Lower leg skin (tissue), 3 donors: ENCODE measurements at regions not wholly inside any gene's neighbourhood (a gene's known extent, or its start where the extent isn't known, plus 50 kb on each side); places are given as distances from the start of the nearest gene placed in this dataset.
"Not testable (repeated sequence)": the region's sequence is repeated elsewhere in the genome, so short reads cannot be mapped to it uniquely, and the experiment has no call there.

Experiments
- POLR2A ChIP-seq, 2 donors: fragments of 450-650 bp; IDR thresholded peaks; one replicate each; pipeline ENCODE4 v1.6.1; 2016 to 2017; ENCODE audit warnings: antibody characterized with exemption in 2 of 2, mild to moderate bottlenecking in 1 of 2, moderate library complexity in 1 of 2
- TF ChIP-seq, protein P1 (sequence below), 3 donors: fragments of 450-650 bp; IDR thresholded peaks; one replicate each; pipeline ENCODE4 v1.5.1; 2016; ENCODE audit warnings: antibody characterized with exemption in 3 of 3, mild to moderate bottlenecking in 3 of 3, moderate library complexity in 2 of 3

DNA sequence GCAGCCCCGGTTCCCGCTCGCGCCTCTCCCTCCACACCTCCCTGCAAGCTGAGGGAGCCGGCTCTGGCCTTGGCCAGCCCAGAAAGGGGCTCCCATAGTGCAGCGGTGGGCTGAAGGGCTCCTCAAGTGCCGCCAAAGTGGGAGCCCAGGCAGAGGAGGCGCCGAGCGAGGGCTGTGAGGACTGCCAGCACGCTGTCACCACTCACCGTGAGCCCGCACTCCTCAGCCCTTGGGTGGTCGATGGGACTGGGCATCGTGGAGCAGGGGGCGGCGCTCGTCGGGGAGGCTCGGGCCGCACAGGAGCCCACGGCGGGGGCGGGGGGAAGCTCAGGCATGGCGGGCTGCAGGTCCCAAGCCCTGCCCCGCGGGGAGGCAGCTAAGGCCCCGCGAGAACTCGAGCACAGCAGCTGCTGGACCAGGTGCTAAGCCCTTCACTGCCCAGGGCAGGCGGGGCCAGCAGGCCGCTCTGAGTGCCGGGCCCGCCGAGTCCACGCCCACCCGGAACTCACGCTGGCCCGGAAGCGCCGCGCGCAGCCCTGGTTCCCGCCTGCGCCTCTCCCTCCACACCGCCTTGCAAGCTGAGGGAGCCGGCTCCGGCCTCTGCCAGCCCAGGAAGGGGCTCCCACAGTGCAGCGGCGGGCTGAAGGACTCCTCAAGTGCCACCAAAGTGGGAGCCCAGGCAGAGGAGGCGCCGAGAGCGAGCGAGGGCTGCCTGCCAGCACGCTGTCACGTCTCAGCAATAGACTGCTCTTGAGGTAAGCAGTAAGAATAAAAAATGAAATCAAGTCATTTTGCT lies 670.2 kb upstream of the CTNND2 start:
- TF ChIP-seq, protein P1, sequence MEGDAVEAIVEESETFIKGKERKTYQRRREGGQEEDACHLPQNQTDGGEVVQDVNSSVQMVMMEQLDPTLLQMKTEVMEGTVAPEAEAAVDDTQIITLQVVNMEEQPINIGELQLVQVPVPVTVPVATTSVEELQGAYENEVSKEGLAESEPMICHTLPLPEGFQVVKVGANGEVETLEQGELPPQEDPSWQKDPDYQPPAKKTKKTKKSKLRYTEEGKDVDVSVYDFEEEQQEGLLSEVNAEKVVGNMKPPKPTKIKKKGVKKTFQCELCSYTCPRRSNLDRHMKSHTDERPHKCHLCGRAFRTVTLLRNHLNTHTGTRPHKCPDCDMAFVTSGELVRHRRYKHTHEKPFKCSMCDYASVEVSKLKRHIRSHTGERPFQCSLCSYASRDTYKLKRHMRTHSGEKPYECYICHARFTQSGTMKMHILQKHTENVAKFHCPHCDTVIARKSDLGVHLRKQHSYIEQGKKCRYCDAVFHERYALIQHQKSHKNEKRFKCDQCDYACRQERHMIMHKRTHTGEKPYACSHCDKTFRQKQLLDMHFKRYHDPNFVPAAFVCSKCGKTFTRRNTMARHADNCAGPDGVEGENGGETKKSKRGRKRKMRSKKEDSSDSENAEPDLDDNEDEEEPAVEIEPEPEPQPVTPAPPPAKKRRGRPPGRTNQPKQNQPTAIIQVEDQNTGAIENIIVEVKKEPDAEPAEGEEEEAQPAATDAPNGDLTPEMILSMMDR (IDR thresholded peaks at IDR 0.05), result not testable (repeated sequence)
- not testable (repeated sequence) for TF ChIP-seq POLR2A (IDR thresholded peaks at IDR 0.05)
